NCI-H1436 (cell line): ENCODE measurements at regions not wholly inside any gene's neighbourhood (a gene's known extent, or its start where the extent isn't known, plus 50 kb on each side); places are given as distances from the start of the nearest gene placed in this dataset.
"Not testable (repeated sequence)": the region's sequence is repeated elsewhere in the genome, so short reads cannot be mapped to it uniquely, and the experiment has no call there.

ENCODE experiments used
- DNase-seq: peaks from one replicate; lab custom pipeline; 2025; lab: John Stamatoyannopoulos, UW

GRCh38 chr11:92168936-92169335, 55.7 kb upstream of the FAT3 start:
- DNase-seq: no peak

- no peak for DNase-seq
These were observed 57.0 kb upstream of the FAT3 start for GRCh38 chr11:92167571-92167970.

GRCh38 chr11:92166335-92166734, 58.3 kb upstream of the FAT3 start:
- no peak for DNase-seq

- DNase-seq: no peak
These were observed 60.7 kb upstream of the FAT3 start for GRCh38 chr11:92163879-92164278.

- no peak for DNase-seq
These were observed 61.8 kb upstream of the FAT3 start for GRCh38 chr11:92162776-92163175.

- no peak for DNase-seq
These were observed 64.7 kb upstream of the FAT3 start for GRCh38 chr11:92159931-92160330.

GRCh38 chr11:92157390-92157789, 67.2 kb upstream of the FAT3 start:
- not testable (repeated sequence) for DNase-seq

- no peak for DNase-seq
These were observed 70.0 kb upstream of the FAT3 start for GRCh38 chr11:92154611-92155010.

- no peak for DNase-seq
These were observed 70.5 kb upstream of the FAT3 start for GRCh38 chr11:92154110-92154509.

- DNase-seq: no peak
These were observed 71.1 kb upstream of the FAT3 start for GRCh38 chr11:92153542-92153941.

- no peak for DNase-seq
These were observed 72.4 kb upstream of the FAT3 start for GRCh38 chr11:92152245-92152644.

- DNase-seq: no peak
These were observed 74.6 kb upstream of the FAT3 start for GRCh38 chr11:92149996-92150395.

GRCh38 chr11:92141725-92142124, 82.9 kb upstream of the FAT3 start:
- DNase-seq: no peak

GRCh38 chr11:92141159-92141558, 83.5 kb upstream of the FAT3 start:
- no peak for DNase-seq

GRCh38 chr11:92140021-92140420, 84.6 kb upstream of the FAT3 start:
- DNase-seq: no peak

GRCh38 chr11:92138296-92138695, 86.3 kb upstream of the FAT3 start:
- DNase-seq: no peak

GRCh38 chr11:92137747-92138146, 86.9 kb upstream of the FAT3 start:
- DNase-seq: no peak

GRCh38 chr11:92136797-92137196, 87.8 kb upstream of the FAT3 start:
- DNase-seq: no peak

- DNase-seq: no peak
These were observed 93.2 kb upstream of the FAT3 start for GRCh38 chr11:92131289-92131865.

GRCh38 chr11:92130421-92130831, 94.2 kb upstream of the FAT3 start:
- no peak for DNase-seq

GRCh38 chr11:92129811-92130210, 94.8 kb upstream of the FAT3 start:
- DNase-seq: no peak

- no peak for DNase-seq
These were observed 96.6 kb upstream of the FAT3 start for GRCh38 chr11:92128026-92128425.

GRCh38 chr11:92125321-92125720, 99.3 kb upstream of the FAT3 start:
- no peak for DNase-seq

- DNase-seq: no peak
These were observed 101.1 kb upstream of the FAT3 start for GRCh38 chr11:92123540-92123939.

GRCh38 chr11:92122561-92122960, 102.1 kb upstream of the FAT3 start:
- DNase-seq: no peak
